Thyroid gland (tissue), 4 donors: ENCODE measurements at regions not wholly inside any gene's neighbourhood (a gene's known extent, or its start where the extent isn't known, plus 50 kb on each side); places are given as distances from the start of the nearest gene placed in this dataset.

ENCODE experiments used
- POLR2A ChIP-seq, 2 donors: fragments of 450-650 bp; IDR thresholded peaks; one replicate each; pipeline ENCODE4 v1.6.1; 2017; ENCODE audit warnings: antibody characterized with exemption in 2 of 2, mild to moderate bottlenecking in 2 of 2, moderate library complexity in 1 of 2
- TF ChIP-seq, protein P1 (sequence below), 6 experiments: fragments of 200-600 bp in 3 of 6; fragments of 450-650 bp in 3 of 6; sonication (generic) in 3 of 6; IDR thresholded peaks; one replicate each; pipeline ENCODE4 v1.5.1; 2016 to 2019; ENCODE audit warnings: antibody characterized with exemption in 6 of 6, mild to moderate bottlenecking in 2 of 6, inconsistent platforms in 1 of 6, moderate library complexity in 1 of 6

DNA sequence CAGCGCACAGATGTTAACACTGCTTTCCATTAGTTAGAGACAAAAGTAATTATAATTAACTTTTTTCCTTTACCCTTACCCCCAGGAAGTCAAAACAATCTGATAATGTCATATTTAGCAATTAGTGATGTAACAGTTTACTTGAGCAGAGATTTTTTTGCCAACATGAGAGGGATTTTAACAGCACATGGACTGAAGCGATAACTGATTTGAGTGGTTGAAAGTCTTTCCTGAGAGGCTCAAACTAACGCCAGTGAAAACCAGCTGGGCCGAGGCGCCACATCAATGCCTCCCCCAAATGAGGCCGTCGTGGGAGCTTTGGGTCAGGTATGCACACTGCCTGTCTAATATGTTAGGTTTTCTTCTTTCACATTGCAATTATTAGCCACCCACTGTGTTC, 469.9 kb upstream of the SMIM21 start:
- TF ChIP-seq POLR2A (IDR thresholded peaks at IDR 0.05), result no peak
- TF ChIP-seq, protein P1, sequence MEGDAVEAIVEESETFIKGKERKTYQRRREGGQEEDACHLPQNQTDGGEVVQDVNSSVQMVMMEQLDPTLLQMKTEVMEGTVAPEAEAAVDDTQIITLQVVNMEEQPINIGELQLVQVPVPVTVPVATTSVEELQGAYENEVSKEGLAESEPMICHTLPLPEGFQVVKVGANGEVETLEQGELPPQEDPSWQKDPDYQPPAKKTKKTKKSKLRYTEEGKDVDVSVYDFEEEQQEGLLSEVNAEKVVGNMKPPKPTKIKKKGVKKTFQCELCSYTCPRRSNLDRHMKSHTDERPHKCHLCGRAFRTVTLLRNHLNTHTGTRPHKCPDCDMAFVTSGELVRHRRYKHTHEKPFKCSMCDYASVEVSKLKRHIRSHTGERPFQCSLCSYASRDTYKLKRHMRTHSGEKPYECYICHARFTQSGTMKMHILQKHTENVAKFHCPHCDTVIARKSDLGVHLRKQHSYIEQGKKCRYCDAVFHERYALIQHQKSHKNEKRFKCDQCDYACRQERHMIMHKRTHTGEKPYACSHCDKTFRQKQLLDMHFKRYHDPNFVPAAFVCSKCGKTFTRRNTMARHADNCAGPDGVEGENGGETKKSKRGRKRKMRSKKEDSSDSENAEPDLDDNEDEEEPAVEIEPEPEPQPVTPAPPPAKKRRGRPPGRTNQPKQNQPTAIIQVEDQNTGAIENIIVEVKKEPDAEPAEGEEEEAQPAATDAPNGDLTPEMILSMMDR (IDR thresholded peaks at IDR 0.05), result no peak
